Heart left ventricle (tissue), 13 donors: ENCODE measurements at regions not wholly inside any gene's neighbourhood (a gene's known extent, or its start where the extent isn't known, plus 50 kb on each side); places are given as distances from the start of the nearest gene placed in this dataset.

Experiments used
- POLR2A ChIP-seq, 2 donors: fragments of 450-650 bp; IDR thresholded peaks; one replicate each; pipeline ENCODE4 v1.6.1; 2017; ENCODE audit warnings: antibody characterized with exemption in 2 of 2, mild to moderate bottlenecking in 2 of 2, moderate library complexity in 2 of 2
- TF ChIP-seq, protein P1 (sequence below), 12 donors: fragments of 200-600 bp; sonication (generic) in 4 of 12; IDR thresholded peaks; one replicate each; pipeline versions ENCODE4 v1.5.0 to v1.8.0; 2018 to 2022; ENCODE audit warnings: antibody characterized with exemption in 12 of 12, mild to moderate bottlenecking in 5 of 12
- donor health status: ischemic (EF 13 %, LVEDD 7.1; RV severe dilation, severe dysfunction).
- donor health status: DM: no; HTN: yes; CAD: no.
- donor health status: DM: no; HTN: no; CAD: no.
- donor health status: ischemic (EF 25% LVEDD 6.9; RV normal size, moderate dysfunction).
- donor health status: ischemic (EF 25% LVEDD 5.7; RV mildly dilated, moderate dysfunction).
- donor health status: ischemic (EF 35%, LVEDD 5.7; RV mildly dilated, moderate dysfunction).
- donor health status: nonischemic (EF 11% LVEDD 7.7; RV severe dilation, severe dysfunction).
- donor health status: DM: yes; HTN: yes; CAD: no.
- donor health status: PGD.
- donor health status: ischemic (EF 29% LVEDD 5.4; RV normal size, mild dysfunction).
- donor health status: nonischemic (EF 23%, LVEDD 6.1; RV moderate dilation, normal function).

DNA sequence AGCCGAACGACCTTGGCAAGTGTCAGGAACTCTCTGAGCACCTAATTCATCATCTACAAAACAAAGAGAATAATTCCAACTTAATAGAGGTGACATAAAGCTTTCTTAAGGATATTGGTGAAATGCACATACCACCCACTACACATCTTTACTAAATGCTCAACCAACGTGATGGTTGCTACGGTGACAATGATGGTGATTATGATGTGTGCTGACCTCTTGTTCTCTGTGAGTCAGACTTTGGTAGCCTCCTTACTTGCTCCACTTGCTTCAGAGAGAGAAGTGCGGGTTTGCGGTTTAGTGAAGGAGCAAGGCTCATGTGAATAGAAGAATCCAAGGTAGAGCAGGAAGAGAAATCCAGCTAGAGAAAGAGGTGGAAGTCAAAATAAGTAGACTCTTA is 52.8 kb upstream of the CLNK start:
- TF ChIP-seq, protein P1, sequence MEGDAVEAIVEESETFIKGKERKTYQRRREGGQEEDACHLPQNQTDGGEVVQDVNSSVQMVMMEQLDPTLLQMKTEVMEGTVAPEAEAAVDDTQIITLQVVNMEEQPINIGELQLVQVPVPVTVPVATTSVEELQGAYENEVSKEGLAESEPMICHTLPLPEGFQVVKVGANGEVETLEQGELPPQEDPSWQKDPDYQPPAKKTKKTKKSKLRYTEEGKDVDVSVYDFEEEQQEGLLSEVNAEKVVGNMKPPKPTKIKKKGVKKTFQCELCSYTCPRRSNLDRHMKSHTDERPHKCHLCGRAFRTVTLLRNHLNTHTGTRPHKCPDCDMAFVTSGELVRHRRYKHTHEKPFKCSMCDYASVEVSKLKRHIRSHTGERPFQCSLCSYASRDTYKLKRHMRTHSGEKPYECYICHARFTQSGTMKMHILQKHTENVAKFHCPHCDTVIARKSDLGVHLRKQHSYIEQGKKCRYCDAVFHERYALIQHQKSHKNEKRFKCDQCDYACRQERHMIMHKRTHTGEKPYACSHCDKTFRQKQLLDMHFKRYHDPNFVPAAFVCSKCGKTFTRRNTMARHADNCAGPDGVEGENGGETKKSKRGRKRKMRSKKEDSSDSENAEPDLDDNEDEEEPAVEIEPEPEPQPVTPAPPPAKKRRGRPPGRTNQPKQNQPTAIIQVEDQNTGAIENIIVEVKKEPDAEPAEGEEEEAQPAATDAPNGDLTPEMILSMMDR (IDR thresholded peaks at IDR 0.05) = no peak
- no peak for TF ChIP-seq POLR2A (IDR thresholded peaks at IDR 0.05)
